ENCODE measurements at regions not wholly inside any gene's neighbourhood (a gene's known extent, or its start where the extent isn't known, plus 50 kb on each side); places are given as distances from the start of the nearest gene placed in this dataset.

DNA sequence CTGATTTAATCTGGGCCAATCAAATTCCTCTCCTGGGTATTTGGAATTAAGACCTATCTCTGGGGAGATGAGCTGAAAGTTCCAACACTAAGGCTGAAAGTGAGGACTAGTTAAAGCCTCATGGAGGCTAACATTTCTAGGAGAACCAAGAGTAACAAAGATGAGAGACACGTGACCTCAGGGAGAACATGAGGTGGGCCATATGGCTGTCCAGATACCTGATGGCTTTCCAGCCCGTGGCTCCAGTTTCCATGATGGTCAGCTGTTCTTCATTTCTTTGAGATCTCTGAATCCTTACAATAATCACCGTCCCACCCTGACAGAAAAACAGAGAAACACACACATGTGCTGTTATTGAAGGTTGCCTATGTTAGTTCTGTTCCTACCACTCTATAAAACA, 66.1 kb downstream of the LEPR start:
- ChIA-PET POLR2A (ENCODE audit: low non-redundant PET) (no interaction called here), CTCF (no interaction called here)
- H3K27ac ChIP-seq: no peak overlapping the region
- TF ChIP-seq, protein P1, sequence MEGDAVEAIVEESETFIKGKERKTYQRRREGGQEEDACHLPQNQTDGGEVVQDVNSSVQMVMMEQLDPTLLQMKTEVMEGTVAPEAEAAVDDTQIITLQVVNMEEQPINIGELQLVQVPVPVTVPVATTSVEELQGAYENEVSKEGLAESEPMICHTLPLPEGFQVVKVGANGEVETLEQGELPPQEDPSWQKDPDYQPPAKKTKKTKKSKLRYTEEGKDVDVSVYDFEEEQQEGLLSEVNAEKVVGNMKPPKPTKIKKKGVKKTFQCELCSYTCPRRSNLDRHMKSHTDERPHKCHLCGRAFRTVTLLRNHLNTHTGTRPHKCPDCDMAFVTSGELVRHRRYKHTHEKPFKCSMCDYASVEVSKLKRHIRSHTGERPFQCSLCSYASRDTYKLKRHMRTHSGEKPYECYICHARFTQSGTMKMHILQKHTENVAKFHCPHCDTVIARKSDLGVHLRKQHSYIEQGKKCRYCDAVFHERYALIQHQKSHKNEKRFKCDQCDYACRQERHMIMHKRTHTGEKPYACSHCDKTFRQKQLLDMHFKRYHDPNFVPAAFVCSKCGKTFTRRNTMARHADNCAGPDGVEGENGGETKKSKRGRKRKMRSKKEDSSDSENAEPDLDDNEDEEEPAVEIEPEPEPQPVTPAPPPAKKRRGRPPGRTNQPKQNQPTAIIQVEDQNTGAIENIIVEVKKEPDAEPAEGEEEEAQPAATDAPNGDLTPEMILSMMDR (conservative IDR thresholded peaks at IDR 0.05; ENCODE audit: low read depth): no peak
- no peak for DNase-seq (ENCODE audit: low spot score)

DNA sequence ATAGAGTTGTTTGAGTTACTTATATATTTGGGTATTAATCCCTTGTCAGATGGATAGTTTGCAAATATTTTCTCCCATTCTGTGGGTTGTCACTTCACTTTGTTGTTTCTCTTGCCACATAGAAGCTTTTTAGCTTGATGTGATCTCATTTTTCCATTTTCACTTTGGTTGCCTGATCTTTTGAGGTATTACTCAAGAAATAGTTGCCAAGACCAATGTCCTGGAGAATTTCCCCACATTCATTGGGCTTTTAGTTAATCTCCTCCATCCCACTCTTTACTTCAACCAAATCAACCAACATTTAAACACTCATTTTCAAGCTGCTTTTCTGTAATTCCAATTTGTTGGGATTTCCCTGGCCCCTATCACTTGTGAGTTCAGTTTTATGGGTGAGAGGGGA, 69.0 kb downstream of the LEPR start:
- DNase-seq (ENCODE audit: low spot score): no peak
- POLR2A ChIA-PET (ENCODE audit: low non-redundant PET): no interaction called here
- no peak overlapping the region for H3K27ac ChIP-seq
- TF ChIP-seq, protein P1 (conservative IDR thresholded peaks at IDR 0.05; ENCODE audit: low read depth): no peak
- CTCF ChIA-PET: interaction anchor here (0.6 kb wide), 1 partner anchor 654 kb away, joined by 3 read pairs; no protein-coding TSS in a partner anchor

DNA sequence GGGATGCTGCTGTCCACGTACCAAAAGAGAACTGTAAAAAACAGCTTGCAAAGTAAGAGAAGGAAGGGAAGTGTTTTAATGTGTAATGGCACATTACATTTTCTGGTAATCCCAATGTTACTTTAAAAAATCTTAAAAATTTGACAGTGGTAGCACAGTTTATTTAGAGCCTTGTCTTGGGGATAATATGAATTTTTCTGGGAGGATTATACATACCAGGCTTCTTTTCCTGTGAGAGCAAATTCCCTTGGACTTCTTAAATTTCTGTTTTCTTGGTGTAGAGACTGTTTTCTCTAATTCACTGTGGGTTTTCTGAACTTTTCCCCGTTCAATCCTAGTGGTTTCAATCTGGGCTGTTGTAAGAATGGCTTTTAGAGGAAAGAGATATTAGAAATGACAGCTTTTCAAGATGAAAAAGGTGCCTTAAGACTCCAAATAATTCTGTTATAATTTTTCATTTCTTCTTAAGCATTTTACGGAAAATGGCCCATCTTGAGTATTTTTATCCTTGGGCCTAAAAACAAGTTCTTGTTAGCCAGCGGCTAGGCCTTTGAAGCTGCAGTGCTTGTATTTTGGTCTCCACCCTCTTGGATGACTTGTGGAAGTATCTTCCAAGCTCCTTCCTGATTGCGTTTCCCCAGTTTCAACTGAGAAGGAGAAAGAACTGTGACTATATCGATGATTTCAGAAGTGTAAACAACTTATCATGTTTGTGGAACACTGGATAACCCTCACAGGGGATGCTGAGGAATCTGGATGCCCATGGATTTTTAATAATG, 70.0 kb downstream of the LEPR start:
- TF ChIP-seq, protein P1 (conservative IDR thresholded peaks at IDR 0.05; ENCODE audit: low read depth): no peak
- H3K27ac ChIP-seq: no peak overlapping the region

DNA sequence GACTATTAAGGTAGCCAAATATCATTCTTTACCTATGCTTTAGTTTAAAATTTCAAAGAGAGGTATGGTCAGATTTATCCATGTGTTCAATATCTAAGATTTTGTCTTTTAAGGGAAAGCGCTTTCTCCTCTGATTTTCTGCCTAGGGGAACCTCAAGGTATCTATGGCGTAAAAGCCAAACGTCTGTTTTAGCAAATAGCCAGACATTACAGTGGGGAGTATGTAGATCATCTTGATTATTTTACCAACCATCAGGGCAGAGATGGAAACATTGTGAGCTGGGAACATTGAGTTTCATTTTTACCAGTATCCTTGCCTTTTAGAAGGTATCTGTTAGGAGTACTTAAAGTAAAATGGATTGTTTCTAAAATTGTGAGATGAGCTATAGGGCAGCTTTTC, 71.0 kb downstream of the LEPR start:
- TF ChIP-seq, protein P1 (conservative IDR thresholded peaks at IDR 0.05; ENCODE audit: low read depth): no peak
- POLR2A ChIA-PET (ENCODE audit: low non-redundant PET): no interaction called here
- CTCF ChIA-PET: no interaction called here
- no peak for DNase-seq (ENCODE audit: low spot score)
- no peak overlapping the region for H3K27ac ChIP-seq

More for the DNA sequence above, 70.0 kb downstream of the LEPR start:
- CTCF ChIA-PET: interaction anchor here (0.6 to 1.1 kb wide), 2 partner anchors 17 to 60 kb away, joined by 3 read pairs; no protein-coding TSS in a partner anchor
- POLR2A ChIA-PET (ENCODE audit: low non-redundant PET): no interaction called here
- DNase-seq (ENCODE audit: low spot score): no peak

DNA sequence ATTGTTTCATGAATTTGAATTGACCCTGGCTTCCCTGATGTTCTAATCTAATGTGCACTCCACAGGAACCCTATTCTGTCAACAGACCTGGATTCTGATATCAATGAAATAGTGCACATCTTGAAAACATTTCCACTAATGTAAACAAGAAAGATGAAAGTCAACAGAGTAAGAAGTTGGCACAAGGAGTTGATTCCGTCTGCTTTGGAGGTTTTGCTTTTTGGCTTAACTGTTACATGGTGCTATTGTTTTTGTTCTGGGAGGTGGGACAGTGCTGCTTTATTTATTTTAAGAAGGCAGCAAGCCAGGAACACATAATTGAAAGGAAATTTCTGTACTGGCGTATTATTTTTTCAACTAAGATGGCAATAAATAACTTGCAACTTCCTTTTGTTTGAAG, 73.3 kb downstream of the LEPR start:
- ChIA-PET POLR2A (ENCODE audit: low non-redundant PET) (no interaction called here), CTCF (no interaction called here)
- TF ChIP-seq, protein P1 (conservative IDR thresholded peaks at IDR 0.05; ENCODE audit: low read depth): no peak

DNA sequence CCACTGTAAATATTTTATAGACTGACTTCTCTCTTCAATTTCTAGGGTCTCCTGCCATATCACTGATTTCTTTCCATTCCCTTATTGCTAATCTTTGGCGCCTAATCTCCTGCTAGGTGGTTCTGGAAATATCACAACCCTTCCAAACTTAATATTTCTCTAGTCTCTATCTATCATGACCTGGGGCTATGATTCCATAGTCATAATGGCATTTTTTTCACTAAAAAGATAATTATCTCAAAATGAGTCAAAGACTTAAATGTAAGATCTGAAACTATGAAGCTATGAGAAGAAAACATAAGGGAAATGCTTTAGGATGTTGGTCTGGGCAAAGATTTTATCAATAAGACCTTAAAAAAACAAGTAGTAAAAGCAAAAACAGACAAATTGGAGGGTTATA, 74.2 kb downstream of the LEPR start:
- no peak for DNase-seq (ENCODE audit: low spot score)
- TF ChIP-seq, protein P1 (conservative IDR thresholded peaks at IDR 0.05; ENCODE audit: low read depth): no peak
- H3K27ac ChIP-seq: no peak overlapping the region
- ChIA-PET POLR2A (ENCODE audit: low non-redundant PET) (no interaction called here), CTCF (no interaction called here)

More for the DNA sequence above, 73.3 kb downstream of the LEPR start:
- no peak overlapping the region for H3K27ac ChIP-seq
- no peak for DNase-seq (ENCODE audit: low spot score)

All from RWPE1 (cell line).